ENCODE measurements at regions not wholly inside any gene's neighbourhood (a gene's known extent, or its start where the extent isn't known, plus 50 kb on each side); places are given as distances from the start of the nearest gene placed in this dataset.

- dilution Hi-C loops (cut with HindIII; ENCODE audit: low sequenced_read_pairs, unreplicated experiment) = no loop called here
- H2AFZ ChIP-seq (replicated peaks; ENCODE audit: low read length, poor library complexity) = no peak overlapping the region
- H2BK15ac ChIP-seq (ENCODE audit: low read depth, low read length) = no peak overlapping the region
Observed at GRCh38 chr2:37541516-37541915, 129.9 kb downstream of the CDC42EP3 start.

More at GRCh38 chr2:37541516-37541915, 129.9 kb downstream of the CDC42EP3 start:
- H3K9ac ChIP-seq (ENCODE audit: low read depth, low read length) = no peak overlapping the region
- H4K5ac ChIP-seq (ENCODE audit: low read depth, low read length) = no peak overlapping the region
- no peak overlapping the region for H2BK5ac ChIP-seq (ENCODE audit: low read depth, low read length, poor library complexity, severe bottlenecking)
- TF ChIP-seq RFX5 (IDR thresholded peaks at IDR 0.05; ENCODE audit: low read depth, low read length) = no peak
- no peak for TF ChIP-seq CTCF (conservative IDR thresholded peaks at IDR 0.05; ENCODE audit: low read depth, low read length)
- TF ChIP-seq RAD21 (IDR thresholded peaks at IDR 0.05; ENCODE audit: low read length) = no peak
- no peak for TF ChIP-seq USF2 (IDR thresholded peaks at IDR 0.05; ENCODE audit: low read depth, low read length)
- no peak for TF ChIP-seq MXI1 (IDR thresholded peaks at IDR 0.05; ENCODE audit: borderline replicate concordance, low read depth, low read length)
- no peaks in the 10 kb centered on the region for H3K9me3 ChIP-seq (ENCODE audit: control insufficient read depth, insufficient read depth, low read length)
- no peaks in the 10 kb centered on the region for H3K27me3 ChIP-seq (ENCODE audit: control insufficient read depth, insufficient read depth, low read length)
- DNase-seq = no peak
- no peak overlapping the region for H3K4me2 ChIP-seq (ENCODE audit: low read depth, low read length)
- no peak overlapping the region for H3K56ac ChIP-seq (ENCODE audit: extremely low read depth, insufficient read depth, low read length)
- no peaks in the 10 kb centered on the region for H3K36me3 ChIP-seq (ENCODE audit: control insufficient read depth, insufficient read depth, low read length)
- H4K8ac ChIP-seq (ENCODE audit: low read depth in 2 of 2, low read length in 2 of 2) = no peak overlapping the region
- H2BK20ac ChIP-seq (ENCODE audit: low read depth, low read length) = no peak overlapping the region
- no peaks in the 10 kb centered on the region for H3K9me1 ChIP-seq (ENCODE audit: insufficient read depth, low read length)
- H3K4ac ChIP-seq (ENCODE audit: low read depth, low read length) = no peak overlapping the region
- in situ Hi-C loops (cut with MboI; ENCODE audit: low sequenced_read_pairs) (no loop called here), intact Hi-C loops (cut with micrococcal nuclease) (no loop called here)
- no peak overlapping the region for H2AK9ac ChIP-seq (replicated peaks; ENCODE audit: low read depth, low read length, poor library complexity)
- H4K91ac ChIP-seq (ENCODE audit: insufficient read depth, low read depth, low read length) = no peak overlapping the region
- H4K20me1 ChIP-seq (ENCODE audit: insufficient read depth, low read length) = no peaks in the 10 kb centered on the region
- no peak overlapping the region for H3K4me3 ChIP-seq (ENCODE audit: insufficient read depth, low read depth, low read length)
- H2BK120ac ChIP-seq (ENCODE audit: low read depth, low read length) = no peak overlapping the region
- no peak overlapping the region for H2AK5ac ChIP-seq (ENCODE audit: low read depth, low read length)
- no peaks in the 10 kb centered on the region for H3K4me1 ChIP-seq (ENCODE audit: control insufficient read depth, insufficient read depth, low read length)
- H3K79me1 ChIP-seq (ENCODE audit: low read depth in 1 of 2, low read length in 2 of 2) = no peaks in the 10 kb centered on the region
- POLR2A ChIA-PET (ENCODE audit: unreplicated experiment) = no interaction called here
- BruUV-seq (replicated peaks) = no TSS peak
- CTCF ChIA-PET = no interaction called here
- no peak overlapping the region for H3K18ac ChIP-seq (ENCODE audit: low read depth, low read length)
- H3K27ac ChIP-seq (ENCODE audit: insufficient read depth, low read length) = no peak overlapping the region
- H3K14ac ChIP-seq (replicated peaks; ENCODE audit: low read depth, low read length) = no peak overlapping the region
- no CpG with 5 or more reads among the region's 5 CpGs for WGBS, 2 experiments (ENCODE audit: extremely low coverage in 2 of 2, insufficient read length in 1 of 2)
- no peak overlapping the region for H3K23ac ChIP-seq (ENCODE audit: low read depth, low read length)
- ATAC-seq (ENCODE audit: low read depth) = no peak

Measured in IMR-90 (cell line).